GM23338 (cell line): ENCODE measurements at regions not wholly inside any gene's neighbourhood (a gene's known extent, or its start where the extent isn't known, plus 50 kb on each side); places are given as distances from the start of the nearest gene placed in this dataset.

Experiments
- CREB1 ChIP-seq: fragments of 250-450 bp; sonication (Bioruptor Pico); IDR thresholded peaks from 2 replicates; pipeline ENCODE4 v1.5.0; 2020; ENCODE audit warnings: low read depth, mild to moderate bottlenecking, moderate library complexity
- CTCF ChIP-seq, 2 experiments: fragments of 200-600 bp in 1 of 2; sonication (generic) in 1 of 2; conservative IDR thresholded peaks; 2 replicates each; pipeline versions ENCODE4 v1.5.1 to v1.6.1; 2016 to 2017; ENCODE audit warnings: antibody characterized with exemption in 2 of 2, low read depth in 2 of 2, mild to moderate bottlenecking in 2 of 2, moderate library complexity in 1 of 2
- EZH2 ChIP-seq: fragments of 200-600 bp; sonication (generic); IDR thresholded peaks from one replicate; pipeline ENCODE4 v1.8.0; 2017; ENCODE audit warnings: antibody characterized with exemption, mild to moderate bottlenecking, low read depth; ENCODE audit not compliant: unreplicated experiment

- no peak for TF ChIP-seq CTCF (conservative IDR thresholded peaks at IDR 0.05; ENCODE audit: low read depth in 2 of 2)
- no peak for TF ChIP-seq CREB1 (CRISPR knock-in tag)
- TF ChIP-seq EZH2: no peak
Observed at GRCh38 chr13:76389321-76389720, 496.9 kb downstream of the KCTD12 start.
